Lower lobe of right lung (tissue), 2 donors: ENCODE measurements at regions not wholly inside any gene's neighbourhood (a gene's known extent, or its start where the extent isn't known, plus 50 kb on each side); places are given as distances from the start of the nearest gene placed in this dataset.

Experiments
- ATAC-seq, 2 donors: fragments of 200-7000 bp; cut with Tn5 transposase; one replicate each; pipeline ENCODE4 v1.9.1; 2020 to 2022; ENCODE audit warnings: mild to moderate bottlenecking in 2 of 2, moderate library complexity in 2 of 2
- DNase-seq: peaks from one replicate; pipeline ENCODE4 v3.0.0-alpha.2; 2020
- H3K27ac ChIP-seq: fragments of 200-600 bp; one replicate; pipeline ENCODE4 v1.8.0; 2022
- H3K27me3 ChIP-seq: fragments of 200-600 bp; one replicate; pipeline ENCODE4 v1.8.0; 2022; ENCODE audit warnings: low read depth
- H3K36me3 ChIP-seq: fragments of 200-600 bp; one replicate; pipeline ENCODE4 v1.8.0; 2022; ENCODE audit warnings: mild to moderate bottlenecking
- H3K4me1 ChIP-seq: fragments of 200-600 bp; one replicate; pipeline ENCODE4 v1.8.0; 2022
- H3K4me3 ChIP-seq: fragments of 200-600 bp; one replicate; pipeline ENCODE4 v1.8.0; 2022; ENCODE audit warnings: mild to moderate bottlenecking
- H3K9me3 ChIP-seq: fragments of 200-600 bp; one replicate; pipeline ENCODE4 v1.8.0; 2022
- CTCF ChIP-seq: fragments of 200-600 bp; IDR thresholded peaks from one replicate; pipeline ENCODE4 v1.8.0; 2022; ENCODE audit warnings: antibody characterized with exemption, mild to moderate bottlenecking
- intact Hi-C: fragments of 100-400 bp; cut with DNase I; formaldehyde crosslinking; loops from one replicate; pipeline ENCODE4 v1.11.0; 2022
- donor health status: DM: no; HTN: yes; CAD: no; lungs with severe emphysema.

GRCh38 chr6:81331526-81331925 lies 421.0 kb downstream of the TENT5A start:
- no peaks in the 10 kb centered on the region for H3K27me3 ChIP-seq
- H3K4me3 ChIP-seq, result no peak overlapping the region
- H3K9me3 ChIP-seq, result no peaks in the 10 kb centered on the region
- H3K4me1 ChIP-seq, result no peaks in the 10 kb centered on the region
- H3K36me3 ChIP-seq, result no peaks in the 10 kb centered on the region
- intact Hi-C loops, result no loop called here
- ATAC-seq, result no peak
- no peak for TF ChIP-seq CTCF
- no peak for DNase-seq
- H3K27ac ChIP-seq, result no peak overlapping the region

GRCh38 chr6:81328700-81329099 lies 423.8 kb downstream of the TENT5A start:
- no peaks in the 10 kb centered on the region for H3K4me1 ChIP-seq
- intact Hi-C loops, result no loop called here
- H3K27me3 ChIP-seq, result no peaks in the 10 kb centered on the region
- no peak overlapping the region for H3K27ac ChIP-seq
- ATAC-seq (no peak), DNase-seq (no peak)
- no peaks in the 10 kb centered on the region for H3K36me3 ChIP-seq
- TF ChIP-seq CTCF, result no peak
- H3K4me3 ChIP-seq, result no peak overlapping the region
- no peaks in the 10 kb centered on the region for H3K9me3 ChIP-seq

GRCh38 chr6:81326881-81327561 lies 425.5 kb downstream of the TENT5A start:
- DNase-seq (no peak), ATAC-seq (no peak)
- intact Hi-C loops, result no loop called here
- Histone ChIP-seq H3K9me3 (no peaks in the 10 kb centered on the region), H3K27me3 (no peaks in the 10 kb centered on the region), H3K4me1 (no peaks in the 10 kb centered on the region), H3K4me3 (no peak overlapping the region), H3K36me3 (no peaks in the 10 kb centered on the region), H3K27ac (no peak overlapping the region)
- TF ChIP-seq CTCF, result no peak

GRCh38 chr6:81309811-81310210 lies 442.7 kb downstream of the TENT5A start:
- DNase-seq, result no peak
- H3K27me3 ChIP-seq, result no peaks in the 10 kb centered on the region
- no peak for TF ChIP-seq CTCF
- H3K9me3 ChIP-seq, result peaks cover 9% of the 10 kb centered on the region
- H3K27ac ChIP-seq, result no peak overlapping the region
- no peaks in the 10 kb centered on the region for H3K4me1 ChIP-seq
- H3K4me3 ChIP-seq, result no peak overlapping the region
- no peaks in the 10 kb centered on the region for H3K36me3 ChIP-seq
- intact Hi-C loops, result no loop called here
- ATAC-seq, result no peak

GRCh38 chr6:81308577-81309279 lies 443.8 kb downstream of the TENT5A start:
- ATAC-seq, result no peak
- no peak for TF ChIP-seq CTCF

More at GRCh38 chr6:81308577-81309279, 443.8 kb downstream of the TENT5A start:
- H3K4me1 ChIP-seq, result no peaks in the 10 kb centered on the region
- no peak for DNase-seq
- no peaks in the 10 kb centered on the region for H3K36me3 ChIP-seq
- H3K27ac ChIP-seq, result no peak overlapping the region
- intact Hi-C loops, result no loop called here
- H3K9me3 ChIP-seq, result no peaks in the 10 kb centered on the region
- H3K4me3 ChIP-seq, result no peak overlapping the region
- H3K27me3 ChIP-seq, result no peaks in the 10 kb centered on the region
